GM12878 (cell line): ENCODE measurements at regions not wholly inside any gene's neighbourhood (a gene's known extent, or its start where the extent isn't known, plus 50 kb on each side); places are given as distances from the start of the nearest gene placed in this dataset.

Source experiments
- ATAC-seq: fragments of 200-7000 bp; cut with Tn5 transposase; 3 replicates; pipeline ENCODE4 v1.9.1; 2020; ENCODE audit warnings: mild to moderate bottlenecking, moderate library complexity
- BruUV-seq: library from RNA; stranded (reverse); fragments of 400-500 nt; replicated peaks from 2 replicates; lab custom pipeline; 2021; lab: Mats Ljungman, UMichigan
- CTCF ChIA-PET: fragments of 300-600 bp; sonication (Branson Sonifier 250); formaldehyde crosslinking; extraction: SDS; loops from one replicate; lab custom pipeline; 2021; ENCODE audit warnings: inconsistent platforms; lab: Yijun Ruan, JAX
- POLR2A ChIA-PET: fragments of 350-600 bp; formaldehyde crosslinking; extraction: SDS; loops from one replicate; lab custom pipeline; 2021; ENCODE audit warnings: inconsistent platforms; lab: Charles Lee
- RAD21 ChIA-PET: fragments of 300-600 bp; sonication (Branson Sonifier 250); formaldehyde crosslinking; loops from one replicate; lab custom pipeline; 2023; ENCODE audit warnings: antibody characterized with exemption; ENCODE audit not compliant: unreplicated experiment; lab: Charles Lee
- SMC1A ChIA-PET: fragments of 300-600 bp; sonication (Branson Sonifier 250); formaldehyde crosslinking; loops from one replicate; lab custom pipeline; 2023; ENCODE audit not compliant: unreplicated experiment, uncharacterized antibody; lab: Charles Lee
- DNase-seq: peaks from one replicate; pipeline ENCODE4 v3.0.0-alpha.2; 2011; ENCODE audit warnings: low read depth, low spot score
- FAIRE-seq: peaks from 3 replicates; lab custom pipeline; 2011; peaks lifted over from hg19 to GRCh38; lab: Jason Lieb, UNC
- H2AFZ ChIP-seq: 2 replicates; pipeline ENCODE4 v1.6.0; 2011; ENCODE audit warnings: low read depth, low read length, control low read depth; ENCODE audit not compliant: control insufficient read depth
- H3K27ac ChIP-seq: 2 replicates; pipeline ENCODE4 v1.5.1; 2011; ENCODE audit warnings: control low read depth; ENCODE audit not compliant: control insufficient read depth, insufficient read depth
- H3K27me3 ChIP-seq, 2 experiments: replicated peaks in 1 of 2; 2 replicates each; pipeline versions ENCODE4 v1.6.0 to v1.6.1; 2011; ENCODE audit warnings: low read length in 1 of 2; ENCODE audit not compliant: control insufficient read depth in 2 of 2, insufficient read depth in 2 of 2
- H3K36me3 ChIP-seq, 2 experiments: 2 replicates each; pipeline ENCODE4 v1.5.1; 2011; ENCODE audit warnings: low read length in 1 of 2; ENCODE audit not compliant: control insufficient read depth in 2 of 2, insufficient read depth in 2 of 2
- H3K4me1 ChIP-seq: 2 replicates; pipeline ENCODE4 v1.6.1; 2011; ENCODE audit warnings: mild to moderate bottlenecking, low read length, moderate library complexity, mixed read lengths; ENCODE audit not compliant: control insufficient read depth, insufficient read depth
- H3K4me2 ChIP-seq: 2 replicates; pipeline ENCODE4 v1.6.0; 2011; ENCODE audit warnings: control low read depth; ENCODE audit not compliant: control insufficient read depth, insufficient read depth
- H3K4me3 ChIP-seq: fragments of 200-600 bp; sonication (generic); 2 replicates; pipeline ENCODE4 v1.5.1; 2016
- H3K79me2 ChIP-seq: 2 replicates; pipeline ENCODE4 v1.6.0; 2011; ENCODE audit warnings: low read length; ENCODE audit not compliant: control insufficient read depth, insufficient read depth
- H3K9ac ChIP-seq: 2 replicates; pipeline ENCODE4 v1.8.0; 2011; ENCODE audit warnings: low read length, control low read depth, mixed read lengths; ENCODE audit not compliant: control insufficient read depth, insufficient read depth
- H3K9me3 ChIP-seq: replicated peaks from 3 replicates; pipeline ENCODE4 v1.5.1; 2011; ENCODE audit warnings: mild to moderate bottlenecking, low read length; ENCODE audit not compliant: control insufficient read depth, insufficient read depth
- H4K20me1 ChIP-seq: 2 replicates; pipeline ENCODE4 v1.6.0; 2011; ENCODE audit not compliant: control insufficient read depth, insufficient read depth
- ATF7 ChIP-seq: fragments of 450-650 bp; IDR thresholded peaks from 2 replicates; pipeline ENCODE4 v1.6.1; 2016; ENCODE audit warnings: low read depth, mild to moderate bottlenecking
- BACH1 ChIP-seq: fragments of 450-650 bp; IDR thresholded peaks from 2 replicates; pipeline ENCODE4 v1.6.1; 2017; ENCODE audit warnings: mild to moderate bottlenecking, borderline replicate concordance
- BRCA1 ChIP-seq: IDR thresholded peaks from 2 replicates; pipeline ENCODE4 v1.6.1; 2011; ENCODE audit warnings: low read depth, low read length, improper control_type of control experiment
- KDM1A ChIP-seq: fragments of 200-600 bp; sonication (generic); IDR thresholded peaks from 2 replicates; pipeline ENCODE4 v1.6.1; 2016; ENCODE audit warnings: borderline replicate concordance
- NR2F1 ChIP-seq: fragments of 450-650 bp; conservative IDR thresholded peaks from 2 replicates; pipeline ENCODE4 v1.6.1; 2017; ENCODE audit warnings: mild to moderate bottlenecking
- POLR2AphosphoS2 ChIP-seq: IDR thresholded peaks from 2 replicates; pipeline ENCODE4 v1.6.1; 2011; ENCODE audit warnings: low read depth, mild to moderate bottlenecking, low read length, improper control_type of control experiment, moderate library complexity
- RCOR1 ChIP-seq: conservative IDR thresholded peaks from 2 replicates; pipeline ENCODE4 v1.6.1; 2012; ENCODE audit warnings: low read depth, low read length, improper control_type of control experiment
- SMAD1 ChIP-seq: fragments of 450-650 bp; IDR thresholded peaks from 2 replicates; pipeline ENCODE4 v1.6.1; 2018; ENCODE audit warnings: mild to moderate bottlenecking, low read depth; ENCODE audit not compliant: partially characterized antibody
- SMAD5 ChIP-seq: IDR thresholded peaks from 2 replicates; pipeline ENCODE4 v1.6.1; 2016; ENCODE audit warnings: antibody characterized with exemption, low read depth
- SMC3 ChIP-seq: IDR thresholded peaks from 2 replicates; pipeline ENCODE4 v1.6.1; 2011; ENCODE audit warnings: low read length, improper control_type of control experiment, borderline replicate concordance
- SP1 ChIP-seq: IDR thresholded peaks from one replicate; pipeline ENCODE4 v1.6.1; 2011; ENCODE audit warnings: low read depth, low read length
- SREBF1 ChIP-seq: IDR thresholded peaks from 2 replicates; pipeline ENCODE4 v1.6.1; 2012; ENCODE audit warnings: mild to moderate bottlenecking, low read length
- TCF7 ChIP-seq: IDR thresholded peaks from 2 replicates; pipeline ENCODE4 v1.6.1; 2014; ENCODE audit warnings: antibody characterized with exemption, borderline replicate concordance
- YY1 ChIP-seq: IDR thresholded peaks from 2 replicates; pipeline ENCODE4 v1.6.1; 2011; ENCODE audit warnings: low read depth, mild to moderate bottlenecking, low read length
- ZBTB11 ChIP-seq: fragments of 450-650 bp; formaldehyde crosslinking; IDR thresholded peaks from 2 replicates; pipeline ENCODE4 v1.5.0; 2022; ENCODE audit warnings: mild to moderate bottlenecking, missing genetic modification characterization
- in situ Hi-C: fragments of 300-500 bp; cut with MboI; formaldehyde crosslinking; loops from 9 replicates; pipeline ENCODE4 v1.14.3; 2018; ENCODE audit warnings: mixed read lengths
- intact Hi-C: fragments of 100-400 bp; cut with micrococcal nuclease; formaldehyde crosslinking; loops from one replicate; pipeline ENCODE4 v1.14.2; 2022; ENCODE audit not compliant: unreplicated experiment
- TF ChIP-seq, protein P1 (sequence below): IDR thresholded peaks from 2 replicates; pipeline ENCODE4 v1.6.1; 2011; ENCODE audit warnings: borderline replicate concordance, low read depth, mild to moderate bottlenecking, moderate library complexity, low read length; ENCODE audit not compliant: insufficient read depth, poor library complexity, severe bottlenecking

- Histone ChIP-seq H3K27me3 (no peaks in the 10 kb centered on the region; a peak in 2 of 4 replicates), H3K4me2 (no peak overlapping the region), H4K20me1 (no peaks in the 10 kb centered on the region), H3K4me3 (no peak overlapping the region), H3K27ac (no peak overlapping the region), H3K36me3 (no peaks in the 10 kb centered on the region), H2AFZ (no peak overlapping the region), H3K79me2 (no peaks in the 10 kb centered on the region), H3K9me3 (no peaks in the 10 kb centered on the region), H3K9ac (no peak overlapping the region), H3K4me1 (no peaks in the 10 kb centered on the region)
- no peak for DNase-seq
- SMC1A ChIA-PET: no interaction called here
- RAD21 ChIA-PET: no interaction called here
- TF ChIP-seq ZBTB11 (CRISPR knock-in tag): no peak
- TF ChIP-seq SP1: no peak
- no peak for TF ChIP-seq RCOR1
- TF ChIP-seq, protein P1, sequence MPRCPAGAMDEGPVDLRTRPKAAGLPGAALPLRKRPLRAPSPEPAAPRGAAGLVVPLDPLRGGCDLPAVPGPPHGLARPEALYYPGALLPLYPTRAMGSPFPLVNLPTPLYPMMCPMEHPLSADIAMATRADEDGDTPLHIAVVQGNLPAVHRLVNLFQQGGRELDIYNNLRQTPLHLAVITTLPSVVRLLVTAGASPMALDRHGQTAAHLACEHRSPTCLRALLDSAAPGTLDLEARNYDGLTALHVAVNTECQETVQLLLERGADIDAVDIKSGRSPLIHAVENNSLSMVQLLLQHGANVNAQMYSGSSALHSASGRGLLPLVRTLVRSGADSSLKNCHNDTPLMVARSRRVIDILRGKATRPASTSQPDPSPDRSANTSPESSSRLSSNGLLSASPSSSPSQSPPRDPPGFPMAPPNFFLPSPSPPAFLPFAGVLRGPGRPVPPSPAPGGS: no peak
- no peak for TF ChIP-seq KDM1A
- TF ChIP-seq SMAD1: no peak
- TF ChIP-seq BACH1: no peak
- TF ChIP-seq SMAD5: no peak
- TF ChIP-seq TCF7: no peak
- no peak for TF ChIP-seq SREBF1
- TF ChIP-seq SMC3: no peak
- TF ChIP-seq POLR2AphosphoS2: no peak
- no peak for TF ChIP-seq NR2F1
- no peak for TF ChIP-seq BRCA1
- TF ChIP-seq ATF7: no peak
- no peak for TF ChIP-seq YY1
- intact Hi-C loops: no loop called here
- no peak for FAIRE-seq
- ATAC-seq: no peak; the same call in 2 of the 3 replicates
- CTCF ChIA-PET: no interaction called here
- POLR2A ChIA-PET: no interaction called here
- in situ Hi-C loops: no loop called here
- BruUV-seq: no TSS peak
Observed at GRCh38 chr1:222373216-222373615, 174.7 kb downstream of the HHIPL2 start.
